ENCODE measurements at regions not wholly inside any gene's neighbourhood (a gene's known extent, or its start where the extent isn't known, plus 50 kb on each side); places are given as distances from the start of the nearest gene placed in this dataset.

- TF ChIP-seq ZNF462 (CRISPR knock-in tag; IDR thresholded peaks at IDR 0.05) (no peak), NANOG (IDR thresholded peaks at IDR 0.05; ENCODE audit: borderline replicate concordance) (no peak), REST (IDR thresholded peaks at IDR 0.05; ENCODE audit: unreplicated experiment) (no peak), STAT1 (IDR thresholded peaks at IDR 0.05; ENCODE audit: unreplicated experiment) (no peak)
These were observed 541.4 kb downstream of the BRD1 start (continued) for GRCh38 chr22:49286181-49286760.

- Mint-ChIP-seq H3K36me3 (ENCODE audit: low read depth) (no peaks in the 10 kb centered on the region), H3K9me3 (peaks cover 6% of the 10 kb centered on the region)
- H3K27ac ChIP-seq (ENCODE audit: low read depth), result no peak overlapping the region
- TF ChIP-seq POLR2AphosphoS5 (IDR thresholded peaks at IDR 0.05; ENCODE audit: low read depth), result no peak
- no peak for TF ChIP-seq EZH2 (IDR thresholded peaks at IDR 0.05; ENCODE audit: low read depth, unreplicated experiment)
- no peak for TF ChIP-seq ZNF114 (CRISPR knock-in tag; IDR thresholded peaks at IDR 0.05)
- TF ChIP-seq STAT1 (IDR thresholded peaks at IDR 0.05; ENCODE audit: unreplicated experiment), result no peak
- TF ChIP-seq EZH2phosphoT487 (IDR thresholded peaks at IDR 0.05; ENCODE audit: unreplicated experiment), result no peak
- no peak for TF ChIP-seq CREB1 (CRISPR knock-in tag; IDR thresholded peaks at IDR 0.05; ENCODE audit: low read depth)
These were observed 542.7 kb downstream of the BRD1 start for GRCh38 chr22:49284931-49285330.

More at GRCh38 chr22:49284931-49285330, 542.7 kb downstream of the BRD1 start:
- Histone ChIP-seq H4K20me1 (replicated peaks; ENCODE audit: insufficient read depth) (no peaks in the 10 kb centered on the region), H3F3A (replicated peaks; ENCODE audit: low read depth) (no peaks in the 10 kb centered on the region), H3K4me3 (no peak overlapping the region), H3K27me3 (ENCODE audit: insufficient read depth) (no peaks in the 10 kb centered on the region), H3K4me1 (ENCODE audit: insufficient read depth) (no peaks in the 10 kb centered on the region), H3K9me2 (ENCODE audit: insufficient read depth) (no peaks in the 10 kb centered on the region), H3K79me2 (replicated peaks; ENCODE audit: insufficient read depth) (no peaks in the 10 kb centered on the region), H2AFZ (no peak overlapping the region), H3K36me3 (ENCODE audit: insufficient read depth) (peaks cover 7% of the 10 kb centered on the region), H3K4me2 (no peak overlapping the region)
- H3K4me1 Mint-ChIP-seq, result peaks cover 17% of the 10 kb centered on the region
- DNase-seq (ENCODE audit: low spot score), result no peak
- no peak for ATAC-seq
- no peak overlapping the region for H3K27ac Mint-ChIP-seq
- H3K27me3 Mint-ChIP-seq (ENCODE audit: insufficient read depth, low read depth, poor library complexity), result peaks cover 10% of the 10 kb centered on the region
- no peak overlapping the region for H3K4me3 Mint-ChIP-seq

All from GM23338 (cell line).